D721Med (cell line): ENCODE measurements at regions not wholly inside any gene's neighbourhood (a gene's known extent, or its start where the extent isn't known, plus 50 kb on each side); places are given as distances from the start of the nearest gene placed in this dataset.

Experiments
- DNase-seq: peaks from one replicate; pipeline ENCODE4 v3.0.0; 2011; ENCODE audit warnings: low spot score; ENCODE audit not compliant: insufficient read length
- FAIRE-seq: peaks from 2 replicates; lab custom pipeline; 2011; peaks lifted over from hg19 to GRCh38; lab: Jason Lieb, UNC
- CTCF ChIP-seq: IDR thresholded peaks from 2 replicates; pipeline ENCODE4 v1.5.1; 2012; ENCODE audit warnings: mild to moderate bottlenecking, control low read depth; ENCODE audit not compliant: insufficient read depth; ENCODE audit errors: missing control alignments

- DNase-seq (no peak), FAIRE-seq (no peak)
- no peak for TF ChIP-seq CTCF
Observed at GRCh38 chr9:134223591-134224122, 59.3 kb upstream of the RNU6ATAC start.

- DNase-seq (no peak), FAIRE-seq (no peak)
- no peak for TF ChIP-seq CTCF
Observed at GRCh38 chr9:134224127-134224526, 59.8 kb upstream of the RNU6ATAC start.

GRCh38 chr9:134224567-134225093 is 60.3 kb upstream of the RNU6ATAC start:
- no peak for TF ChIP-seq CTCF
- FAIRE-seq (no peak), DNase-seq (no peak)

GRCh38 chr9:134225186-134225585 is 60.8 kb upstream of the RNU6ATAC start:
- DNase-seq = no peak
- TF ChIP-seq CTCF = no peak
- no peak for FAIRE-seq

GRCh38 chr9:134225816-134226215 is 61.5 kb upstream of the RNU6ATAC start:
- no peak for FAIRE-seq

GRCh38 chr9:134226221-134226930 is 62.0 kb upstream of the RNU6ATAC start:
- no peak for DNase-seq
- no peak for FAIRE-seq
- no peak for TF ChIP-seq CTCF

More at GRCh38 chr9:134225816-134226215, 61.5 kb upstream of the RNU6ATAC start:
- no peak for DNase-seq
- no peak for TF ChIP-seq CTCF
